ENCODE measurements at regions not wholly inside any gene's neighbourhood (a gene's known extent, or its start where the extent isn't known, plus 50 kb on each side); places are given as distances from the start of the nearest gene placed in this dataset.

DNA sequence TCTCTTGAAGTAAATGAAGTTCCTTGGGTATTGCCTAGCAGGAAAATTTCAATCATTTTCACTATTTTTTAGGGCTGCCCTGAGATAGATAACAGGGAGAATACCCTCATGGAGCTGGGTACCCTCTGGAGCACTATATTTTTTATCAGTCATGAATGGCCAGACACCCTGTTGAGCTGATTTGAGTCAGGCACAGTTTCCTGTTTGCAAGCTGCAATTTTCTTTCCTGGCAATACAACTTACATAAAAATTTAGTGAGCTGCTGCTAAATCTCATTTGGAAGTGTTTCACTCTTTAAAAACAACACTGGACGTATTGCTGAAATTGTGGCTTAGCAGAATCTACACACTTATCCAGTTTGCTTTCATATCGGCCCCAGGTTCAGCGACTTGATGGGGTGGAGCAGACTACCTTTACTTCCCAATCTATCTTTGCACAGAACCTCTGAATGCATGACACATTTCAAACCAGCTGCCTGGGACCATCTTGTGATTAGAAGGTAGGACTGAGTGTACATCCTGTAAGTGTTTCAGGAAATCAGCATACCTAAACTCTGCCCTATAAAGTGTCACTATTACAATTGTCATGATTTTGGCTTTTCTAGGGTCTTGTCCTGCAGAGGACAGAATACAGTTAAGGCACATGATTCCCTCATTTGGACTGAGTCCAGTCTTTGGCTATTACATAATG is 125.7 kb upstream of the FAM3C start:
- WGBS (ENCODE audit: low lambda C conversion rate), result 60% methylated on average over 3 of the region's 3 CpGs
- Histone ChIP-seq H3K9me3 (no peaks in the 10 kb centered on the region), H3K27me3 (ENCODE audit: insufficient read depth) (no peaks in the 10 kb centered on the region), H3K36me3 (replicated peaks in 1 of 2; ENCODE audit: control insufficient read depth in 1 of 2, insufficient read depth in 2 of 2, low read length in 1 of 2) (no peaks in the 10 kb centered on the region), H3K9ac (no peak overlapping the region), H3K4me1 (ENCODE audit: control insufficient read depth in 1 of 2, insufficient read depth in 2 of 2, low read depth in 1 of 2, low read length in 1 of 2) (peaks cover 0 to 13% of the 10 kb centered on the region in 2 experiments; a peak in 1 of 4 replicates), H3K79me2 (ENCODE audit: insufficient read depth) (no peaks in the 10 kb centered on the region), H3K4me2 (no peak overlapping the region), H3K27ac (ENCODE audit: low read depth in 2 of 2, low read length in 1 of 2) (no peak overlapping the region), H3K4me3 (ENCODE audit: low read depth in 2 of 2, low read length in 1 of 2) (no peak overlapping the region), H2AFZ (ENCODE audit: low read depth) (no peak overlapping the region), H3K9me2 (no peaks in the 10 kb centered on the region), H4K20me1 (ENCODE audit: insufficient read depth) (no peaks in the 10 kb centered on the region), H3F3A (replicated peaks; ENCODE audit: insufficient read depth) (no peaks in the 10 kb centered on the region)
- ChIA-PET CTCF (interaction anchor here (0.7 kb wide), 1 partner anchor 155 kb away, joined by 4 read pairs; no protein-coding TSS in a partner anchor), POLR2A (no interaction called here)
- TF ChIP-seq MEF2A (IDR thresholded peaks at IDR 0.05; ENCODE audit: borderline replicate concordance, low read depth), result no peak
- TF ChIP-seq, protein P1, sequence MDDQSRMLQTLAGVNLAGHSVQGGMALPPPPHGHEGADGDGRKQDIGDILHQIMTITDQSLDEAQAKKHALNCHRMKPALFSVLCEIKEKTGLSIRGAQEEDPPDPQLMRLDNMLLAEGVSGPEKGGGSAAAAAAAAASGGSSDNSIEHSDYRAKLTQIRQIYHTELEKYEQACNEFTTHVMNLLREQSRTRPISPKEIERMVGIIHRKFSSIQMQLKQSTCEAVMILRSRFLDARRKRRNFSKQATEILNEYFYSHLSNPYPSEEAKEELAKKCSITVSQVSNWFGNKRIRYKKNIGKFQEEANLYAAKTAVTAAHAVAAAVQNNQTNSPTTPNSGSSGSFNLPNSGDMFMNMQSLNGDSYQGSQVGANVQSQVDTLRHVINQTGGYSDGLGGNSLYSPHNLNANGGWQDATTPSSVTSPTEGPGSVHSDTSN (IDR thresholded peaks at IDR 0.05), result no peak
- no peak for DNase-seq

DNA sequence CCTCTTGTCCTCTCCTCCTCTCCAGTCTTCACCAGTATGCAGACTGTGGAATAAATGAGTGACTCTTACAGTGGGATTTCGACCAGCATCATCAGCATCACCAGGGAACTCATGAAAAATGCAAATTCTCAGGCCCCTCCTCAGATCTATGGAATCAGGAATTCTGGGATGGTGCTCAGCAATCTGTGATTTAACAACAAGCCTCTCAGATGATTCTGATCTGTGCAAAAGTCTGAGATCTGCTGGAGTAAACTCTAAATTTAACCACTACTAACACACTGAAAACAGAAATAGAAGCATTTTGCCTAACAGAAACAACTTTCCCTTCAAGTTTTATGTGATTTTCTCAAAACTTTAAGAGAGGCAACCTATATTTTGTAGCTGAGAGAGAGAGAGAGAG is 124.8 kb upstream of the FAM3C start:
- no peaks in the 10 kb centered on the region for H4K20me1 ChIP-seq (ENCODE audit: insufficient read depth)
- WGBS (ENCODE audit: low lambda C conversion rate), result 55% methylated on average over 1 of the region's 1 CpG
- no peaks in the 10 kb centered on the region for H3K27me3 ChIP-seq (ENCODE audit: insufficient read depth)
- no peak overlapping the region for H3K27ac ChIP-seq (ENCODE audit: low read depth in 2 of 2, low read length in 1 of 2)
- H3K36me3 ChIP-seq (replicated peaks in 1 of 2; ENCODE audit: control insufficient read depth in 1 of 2, insufficient read depth in 2 of 2, low read length in 1 of 2), result no peaks in the 10 kb centered on the region
- POLR2A ChIA-PET, result no interaction called here
- H3K9me2 ChIP-seq, result no peaks in the 10 kb centered on the region
- peaks cover 0 to 13% of the 10 kb centered on the region in 2 experiments; a peak in 1 of 4 replicates for H3K4me1 ChIP-seq (ENCODE audit: control insufficient read depth in 1 of 2, insufficient read depth in 2 of 2, low read depth in 1 of 2, low read length in 1 of 2)
- no peak for DNase-seq
- H3K9ac ChIP-seq, result no peak overlapping the region
- no peaks in the 10 kb centered on the region for H3F3A ChIP-seq (replicated peaks; ENCODE audit: insufficient read depth)
- H3K79me2 ChIP-seq (ENCODE audit: insufficient read depth), result no peaks in the 10 kb centered on the region
- TF ChIP-seq EZH2phosphoT487 (IDR thresholded peaks at IDR 0.05; ENCODE audit: borderline replicate concordance, low read depth) (no peak), FOXM1 (IDR thresholded peaks at IDR 0.05; ENCODE audit: low read depth) (no peak), NRF1 (IDR thresholded peaks at IDR 0.05; ENCODE audit: low read depth, low read length) (no peak), TCF12 (IDR thresholded peaks at IDR 0.05) (no peak), RAD21 (IDR thresholded peaks at IDR 0.05; ENCODE audit: low read length) (no peak), FOXJ3 (CRISPR knock-in tag; IDR thresholded peaks at IDR 0.05) (no peak), TEAD4 (IDR thresholded peaks at IDR 0.05; ENCODE audit: borderline replicate concordance, insufficient read depth) (no peak), YY1 (IDR thresholded peaks at IDR 0.05; ENCODE audit: low read depth) (no peak)
- no peak overlapping the region for H3K4me3 ChIP-seq (ENCODE audit: low read depth in 2 of 2, low read length in 1 of 2)
- no peaks in the 10 kb centered on the region for H3K9me3 ChIP-seq
- no peak overlapping the region for H2AFZ ChIP-seq (ENCODE audit: low read depth)
- no peak overlapping the region for H3K4me2 ChIP-seq
- CTCF ChIA-PET, result interaction anchor here (0.9 to 2.1 kb wide), 2 partner anchors 18 to 154 kb away, joined by 4 to 7 read pairs; no protein-coding TSS in a partner anchor

Measured in SK-N-SH (cell line).